Astrocyte of the hippocampus (primary cell): ENCODE measurements at regions not wholly inside any gene's neighbourhood (a gene's known extent, or its start where the extent isn't known, plus 50 kb on each side); places are given as distances from the start of the nearest gene placed in this dataset.
"Not testable (repeated sequence)": the region's sequence is repeated elsewhere in the genome, so short reads cannot be mapped to it uniquely, and the experiment has no call there.

Experiments
- DNase-seq: peaks from one replicate; pipeline ENCODE4 v3.0.0; 2011; ENCODE audit warnings: low read depth, low spot score

GRCh38 chr5:52165806-52166205, 621.9 kb upstream of the ITGA1 start:
- not testable (repeated sequence) for DNase-seq

GRCh38 chr5:52173133-52173532, 614.6 kb upstream of the ITGA1 start:
- no peak for DNase-seq

- DNase-seq, result no peak
Measured at GRCh38 chr5:52177193-52177592, 610.5 kb upstream of the ITGA1 start.

GRCh38 chr5:52181403-52181802, 606.3 kb upstream of the ITGA1 start:
- DNase-seq, result no peak

GRCh38 chr5:52190737-52191136, 597.0 kb upstream of the ITGA1 start:
- no peak for DNase-seq

- no peak for DNase-seq
Measured at GRCh38 chr5:52199833-52200232, 587.9 kb upstream of the ITGA1 start.

GRCh38 chr5:52202256-52202655, 585.5 kb upstream of the ITGA1 start:
- DNase-seq, result no peak

- no peak for DNase-seq
Measured at GRCh38 chr5:52204310-52204709, 583.4 kb upstream of the ITGA1 start.
